ENCODE measurements at regions not wholly inside any gene's neighbourhood (a gene's known extent, or its start where the extent isn't known, plus 50 kb on each side); places are given as distances from the start of the nearest gene placed in this dataset.

- H3K4me1 ChIP-seq = peaks cover 0 to 9% (median 3%) of the 10 kb centered on the region in 4 donors
- no peaks in the 10 kb centered on the region for H3K36me3 ChIP-seq
- H3K4me3 ChIP-seq = no peak overlapping the region
- no peak for DNase-seq
- TF ChIP-seq POLR2A (IDR thresholded peaks at IDR 0.05) (no peak), POLR2AphosphoS5 (IDR thresholded peaks at IDR 0.05) (no peak), CTCF (IDR thresholded peaks at IDR 0.05) (no peak), EP300 (IDR thresholded peaks at IDR 0.05) (no peak)
- no peak overlapping the region for H3K27ac ChIP-seq
- 78 to 85% (median 82%) methylated on average over 23 to 24 of the region's 24 CpGs for WGBS, 5 donors
- intact Hi-C loops (cut with DNase I; ENCODE audit: low total_unique reads) = loop anchor here (10.0 kb wide), 1 partner anchor 1523 kb away; no protein-coding TSS in a partner anchor
- H3K9me3 ChIP-seq = no peaks in the 10 kb centered on the region
- H3K27me3 ChIP-seq = peaks cover 0 to 3% (median 0%) of the 10 kb centered on the region in 3 donors
Measured at GRCh38 chr10:3241274-3241921, 68.8 kb upstream of the PITRM1 start.

GRCh38 chr10:3239920-3240894 lies 67.6 kb upstream of the PITRM1 start:
- DNase-seq = no peak
- peaks cover 0 to 9% (median 3%) of the 10 kb centered on the region in 4 donors for H3K4me1 ChIP-seq
- WGBS, 5 donors = 67 to 78% (median 73%) methylated on average over 30 of the region's 30 CpGs
- no peaks in the 10 kb centered on the region for H3K9me3 ChIP-seq
- no peak for TF ChIP-seq POLR2A (IDR thresholded peaks at IDR 0.05)
- H3K27ac ChIP-seq = peak overlapping the region in 4 of 5 donors; percentile 7 to 58 (median 42)
- no peaks in the 10 kb centered on the region for H3K36me3 ChIP-seq
- H3K27me3 ChIP-seq = peaks cover 0 to 3% (median 0%) of the 10 kb centered on the region in 3 donors
- intact Hi-C loops (cut with DNase I; ENCODE audit: low total_unique reads) = loop anchor here (10.0 kb wide), 2 partner anchors 535 to 1525 kb away; no protein-coding TSS in a partner anchor
- no peak overlapping the region for H3K4me3 ChIP-seq

GRCh38 chr10:3239066-3239919 lies 66.7 kb upstream of the PITRM1 start:
- H3K36me3 ChIP-seq = no peaks in the 10 kb centered on the region
- no peaks in the 10 kb centered on the region for H3K9me3 ChIP-seq
- peak overlapping the region in 2 of 5 donors; percentile 37 to 47 for H3K27ac ChIP-seq
- peaks cover 0 to 3% (median 0%) of the 10 kb centered on the region in 3 donors for H3K27me3 ChIP-seq
- peak in 1 of 3 donors; percentile 55 for TF ChIP-seq POLR2AphosphoS5 (IDR thresholded peaks at IDR 0.05)
- TF ChIP-seq POLR2A (IDR thresholded peaks at IDR 0.05) = no peak
- TF ChIP-seq EP300 (IDR thresholded peaks at IDR 0.05) = no peak
- peak in 5 of 7 experiments; percentile 78 to 90 (median 84) for TF ChIP-seq CTCF (IDR thresholded peaks at IDR 0.05)
- intact Hi-C loops (cut with DNase I; ENCODE audit: low total_unique reads) = loop anchor here (10.0 kb wide), 1 partner anchor 536 kb away; no protein-coding TSS in a partner anchor
- WGBS, 5 donors = 31 to 37% (median 36%) methylated on average over 35 of the region's 35 CpGs
- peaks cover 0 to 9% (median 3%) of the 10 kb centered on the region in 4 donors for H3K4me1 ChIP-seq
- no peak overlapping the region for H3K4me3 ChIP-seq
- DNase-seq = peak; percentile 75 to 89

GRCh38 chr10:3238115-3238871 lies 65.7 kb upstream of the PITRM1 start:
- TF ChIP-seq POLR2A (IDR thresholded peaks at IDR 0.05) = no peak
- TF ChIP-seq EP300 (IDR thresholded peaks at IDR 0.05) = no peak
- TF ChIP-seq POLR2AphosphoS5 (IDR thresholded peaks at IDR 0.05) = no peak
- no peak for TF ChIP-seq CTCF (IDR thresholded peaks at IDR 0.05)

More at GRCh38 chr10:3238115-3238871, 65.7 kb upstream of the PITRM1 start:
- DNase-seq = no peak
- 67 to 73% (median 71%) methylated on average over 22 to 26 of the region's 26 CpGs for WGBS, 5 donors
- intact Hi-C loops (cut with DNase I; ENCODE audit: low total_unique reads) = loop anchor here (10.0 kb wide), 1 partner anchor 537 kb away; no protein-coding TSS in a partner anchor
- H3K36me3 ChIP-seq = no peaks in the 10 kb centered on the region
- H3K27ac ChIP-seq = no peak overlapping the region
- no peaks in the 10 kb centered on the region for H3K9me3 ChIP-seq
- H3K27me3 ChIP-seq = peaks cover 0 to 3% (median 0%) of the 10 kb centered on the region in 3 donors
- H3K4me1 ChIP-seq = peaks cover 0 to 9% (median 3%) of the 10 kb centered on the region in 4 donors
- H3K4me3 ChIP-seq = no peak overlapping the region

All from stomach (tissue), 8 donors.